ENCODE measurements at regions not wholly inside any gene's neighbourhood (a gene's known extent, or its start where the extent isn't known, plus 50 kb on each side); places are given as distances from the start of the nearest gene placed in this dataset.

GRCh38 chr5:128011339-128011738 is 72.2 kb upstream of the SLC12A2 start (continued):
- no peak for TF ChIP-seq EP300 (IDR thresholded peaks at IDR 0.05; ENCODE audit: borderline replicate concordance in 1 of 2, low read depth in 2 of 2, low read length in 2 of 2)
- no peak for TF ChIP-seq TAF1 (IDR thresholded peaks at IDR 0.05; ENCODE audit: low read depth, low read length)
- no peak for TF ChIP-seq CBX5 (IDR thresholded peaks at IDR 0.05; ENCODE audit: low read depth, low read length)
